HG03565 (cell line): ENCODE measurements at regions not wholly inside any gene's neighbourhood (a gene's known extent, or its start where the extent isn't known, plus 50 kb on each side); places are given as distances from the start of the nearest gene placed in this dataset.
"Not testable (repeated sequence)": the region's sequence is repeated elsewhere in the genome, so short reads cannot be mapped to it uniquely, and the experiment has no call there.

ENCODE experiments used
- ATAC-seq: cut with Tn5 transposase; IDR thresholded peaks from one replicate; pipeline ENCODE4 v1.9.1; 2021; ENCODE audit warnings: mild to moderate bottlenecking, moderate library complexity; ENCODE audit not compliant: unreplicated experiment

- no peak for ATAC-seq
Measured at GRCh38 chr21:15644489-15644888, 85.3 kb upstream of the USP25 start.

DNA sequence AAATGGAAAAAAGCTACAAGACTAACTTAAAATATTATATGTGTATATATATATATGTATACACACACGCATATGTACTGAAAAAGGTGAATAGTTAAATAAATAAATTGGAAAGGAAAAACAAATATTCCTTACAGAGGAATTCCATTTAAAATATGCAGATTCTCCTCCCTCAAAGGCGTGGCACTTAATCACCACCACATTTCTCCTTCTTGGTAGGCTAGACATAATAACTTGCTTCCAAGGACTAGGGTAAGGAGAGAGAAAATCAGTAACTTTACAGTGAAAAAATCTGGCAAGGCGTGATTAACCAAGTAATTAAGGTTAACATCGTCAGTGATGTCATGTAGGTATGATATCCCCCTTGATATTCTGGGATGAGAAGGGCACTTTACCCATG is 84.0 kb upstream of the USP25 start:
- no peak for ATAC-seq

DNA sequence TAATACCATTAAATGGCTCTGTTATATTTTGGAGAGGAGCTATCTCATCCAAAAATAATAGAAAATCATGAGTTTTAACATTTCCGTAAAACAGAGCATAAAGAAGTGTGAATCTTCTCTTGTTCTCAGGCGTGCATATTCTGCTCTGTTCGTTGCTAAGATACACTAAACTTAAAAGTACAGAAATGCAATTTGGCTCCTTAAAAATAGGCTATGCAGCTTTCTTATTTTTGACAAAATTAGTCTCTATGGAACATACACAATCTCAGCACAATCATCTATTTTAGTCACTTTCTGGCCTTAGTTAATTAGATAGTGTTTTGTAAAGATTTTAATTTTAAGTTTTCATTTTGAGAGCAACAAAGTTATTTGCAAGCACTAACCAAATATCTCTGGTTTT is 79.0 kb upstream of the USP25 start:
- ATAC-seq = no peak

DNA sequence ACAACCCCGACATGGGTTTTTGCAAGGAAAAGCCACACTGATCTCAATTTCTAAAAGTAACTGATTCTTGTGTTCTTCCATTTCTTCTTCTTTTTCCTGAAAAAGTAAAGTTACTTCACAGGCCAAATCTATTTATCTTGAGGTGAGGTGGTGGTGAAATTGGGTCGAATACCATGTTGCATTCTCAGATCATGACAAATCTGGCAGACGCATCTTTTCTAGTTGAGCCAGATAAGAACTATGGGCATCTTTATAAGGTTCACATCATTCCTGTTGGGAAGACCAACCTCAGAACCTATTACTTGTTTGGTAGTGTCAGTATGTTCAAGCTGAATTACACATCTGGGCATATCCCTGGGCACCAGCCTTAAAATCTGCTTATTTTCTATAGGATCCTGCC is 78.6 kb upstream of the USP25 start:
- no peak for ATAC-seq

DNA sequence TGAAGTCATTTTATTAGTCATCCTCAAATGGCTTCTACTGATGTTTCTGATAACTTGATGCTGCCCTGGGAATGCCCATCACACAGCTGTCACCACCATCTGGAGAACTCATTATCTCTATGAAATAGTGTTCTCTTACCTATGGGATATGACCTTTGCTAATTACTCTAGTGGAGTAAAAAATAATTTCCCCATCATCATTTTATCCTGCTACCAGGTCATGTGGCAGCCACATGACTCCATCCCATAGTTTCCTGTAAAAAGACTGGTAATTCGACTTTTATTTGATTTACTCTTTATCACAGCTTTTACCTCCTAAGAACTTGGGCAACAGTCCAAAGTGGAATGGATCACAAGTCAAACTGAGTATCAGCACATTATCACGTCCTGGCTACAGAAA is 76.1 kb upstream of the USP25 start:
- no peak for ATAC-seq

GRCh38 chr21:15654171-15654570 is 75.6 kb upstream of the USP25 start:
- ATAC-seq = no peak

DNA sequence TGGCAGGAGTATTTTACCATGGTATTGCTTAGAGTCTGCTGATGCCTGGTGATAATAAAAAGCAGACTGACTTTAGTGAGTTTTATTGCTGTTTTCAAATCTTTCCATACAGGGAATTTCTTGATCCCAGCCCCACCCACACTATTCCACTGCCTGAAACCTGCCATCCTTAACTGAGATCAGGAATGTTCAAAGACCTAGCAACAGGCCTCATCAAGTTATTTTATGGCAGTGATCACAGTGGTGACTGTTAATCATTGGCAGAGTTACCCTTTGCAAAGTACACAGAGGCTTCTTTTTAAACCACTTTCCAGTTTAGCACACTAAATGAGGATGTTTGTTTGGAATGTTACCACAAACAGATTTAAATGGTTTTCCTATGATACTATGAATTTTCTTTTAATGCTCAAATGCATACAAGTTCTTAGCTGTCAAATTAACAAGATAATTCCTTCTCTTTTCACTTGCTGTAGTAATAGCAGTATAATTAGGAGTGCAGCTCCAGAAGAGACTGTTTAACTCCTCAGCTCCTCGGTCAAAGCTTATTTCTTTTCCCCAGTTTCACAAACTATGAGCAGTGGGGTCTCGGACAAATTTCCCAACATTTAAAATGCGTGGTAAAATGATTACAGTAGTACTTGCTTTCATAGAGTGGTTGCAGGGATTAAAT is 69.9 kb upstream of the USP25 start:
- no peak for ATAC-seq

- no peak for ATAC-seq
Measured at GRCh38 chr21:15660423-15660804, 69.4 kb upstream of the USP25 start.

DNA sequence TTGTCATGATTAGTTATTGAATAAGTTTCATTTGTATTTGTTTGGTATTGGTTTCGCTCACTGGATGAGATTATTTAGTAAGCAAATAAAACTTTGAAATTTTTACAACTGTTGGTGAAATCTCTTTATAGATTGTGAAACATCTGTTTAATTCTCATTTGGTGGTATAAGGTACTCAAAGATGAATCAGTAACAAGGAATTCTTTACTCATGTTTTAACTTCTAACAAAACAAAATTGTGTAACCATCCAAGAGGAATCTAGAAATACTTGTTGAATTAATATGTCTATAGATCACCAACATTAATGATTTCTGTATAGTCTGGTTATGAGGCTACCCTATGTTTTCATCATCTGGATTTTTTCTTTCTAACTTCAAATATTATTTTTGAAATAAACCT is 62.8 kb upstream of the USP25 start:
- ATAC-seq = no peak

- no peak for ATAC-seq
Measured at GRCh38 chr21:15667819-15668218, 62.0 kb upstream of the USP25 start.

DNA sequence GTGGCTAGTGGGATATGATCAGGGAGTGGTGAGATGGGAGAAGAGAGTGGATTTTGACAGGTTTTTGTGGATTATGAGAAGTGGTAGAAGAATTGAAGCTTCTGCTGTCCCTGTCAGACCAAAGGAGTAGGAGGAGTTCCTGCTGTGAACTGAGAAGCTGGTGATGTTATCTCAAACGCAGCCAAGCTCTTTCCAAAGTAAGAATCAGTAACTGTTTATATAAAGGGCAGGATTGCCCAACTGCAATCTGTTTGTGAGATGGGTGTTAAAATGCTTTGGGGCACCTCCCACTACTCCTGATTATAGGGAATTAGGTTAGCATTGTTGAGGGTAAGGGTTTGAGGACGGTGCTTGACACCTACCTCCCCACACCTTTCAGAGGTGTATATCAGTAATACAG is 60.5 kb upstream of the USP25 start:
- no peak for ATAC-seq

GRCh38 chr21:15671188-15671587 is 58.6 kb upstream of the USP25 start:
- ATAC-seq = peak; percentile 53

- ATAC-seq = not testable (repeated sequence)
Measured at GRCh38 chr21:15672578-15672977, 57.2 kb upstream of the USP25 start.

- no peak for ATAC-seq
Measured at GRCh38 chr21:15676935-15677334, 52.8 kb upstream of the USP25 start.

- ATAC-seq = no peak
Measured at GRCh38 chr21:15679630-15680029, 50.2 kb upstream of the USP25 start.
